COLO668 (cell line): ENCODE measurements at regions not wholly inside any gene's neighbourhood (a gene's known extent, or its start where the extent isn't known, plus 50 kb on each side); places are given as distances from the start of the nearest gene placed in this dataset.
"Not testable (repeated sequence)": the region's sequence is repeated elsewhere in the genome, so short reads cannot be mapped to it uniquely, and the experiment has no call there.

Experiments
- DNase-seq: peaks from one replicate; lab custom pipeline; 2025; ENCODE audit not compliant: unreplicated experiment; lab: John Stamatoyannopoulos, UW

DNA sequence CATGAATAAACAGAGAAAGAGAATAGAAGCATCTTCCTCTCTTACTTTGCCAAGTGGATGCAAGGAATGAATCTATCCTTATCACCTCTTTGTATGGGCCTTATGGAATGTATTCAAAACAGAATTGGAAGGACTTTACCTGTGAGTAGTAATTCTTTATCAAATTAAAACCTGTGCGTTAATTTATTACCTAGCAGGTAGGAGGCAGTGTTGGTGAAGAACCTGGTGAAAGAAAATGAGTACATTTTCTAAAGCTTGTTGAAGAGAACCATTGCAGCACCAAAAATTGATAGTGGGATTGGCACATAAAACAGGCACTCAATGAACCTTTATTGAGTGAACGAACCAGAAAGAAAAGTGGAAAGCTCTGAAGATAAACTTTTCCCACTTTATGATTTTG is 1302.1 kb upstream of the CELF4 start:
- no peak for DNase-seq

DNA sequence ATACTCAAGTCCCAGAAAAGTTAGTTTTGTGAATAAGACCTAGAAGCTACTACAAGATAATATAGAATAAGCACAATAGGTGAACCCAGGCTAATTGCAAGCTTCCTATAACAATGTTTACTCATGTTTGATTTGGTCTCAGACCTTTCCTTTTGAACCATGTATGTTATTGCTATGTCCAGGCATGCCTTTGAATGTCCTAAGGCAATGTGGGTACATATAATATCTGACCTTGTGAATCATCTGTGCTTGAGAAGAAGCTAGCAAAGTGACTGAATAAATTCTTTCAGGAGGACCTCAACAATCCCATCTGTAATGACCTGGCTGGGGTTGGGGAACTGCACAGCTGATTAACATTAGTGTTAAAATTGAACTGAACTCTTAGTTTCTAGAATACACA is 1285.9 kb upstream of the CELF4 start:
- DNase-seq: no peak

DNA sequence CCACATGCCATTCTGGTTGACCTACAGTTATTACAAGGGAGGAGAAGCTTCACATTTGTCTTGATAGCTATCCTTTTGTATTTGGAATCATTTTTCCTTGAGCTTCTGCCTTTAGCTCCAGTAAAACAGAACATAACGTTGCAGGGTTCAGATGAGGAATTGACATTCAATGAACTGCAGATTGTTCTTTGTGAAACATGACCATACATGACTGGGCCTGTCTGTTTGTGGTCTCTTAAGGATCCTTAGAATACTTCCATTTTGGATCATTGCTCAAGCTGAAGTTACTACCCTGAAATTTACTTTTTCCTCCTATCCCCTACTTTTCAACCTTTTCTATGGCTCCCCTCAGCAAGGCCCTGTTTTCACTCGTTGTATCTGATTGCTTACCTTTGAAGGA is 1281.7 kb upstream of the CELF4 start:
- DNase-seq: no peak

- DNase-seq: no peak
Observed at GRCh38 chr18:38843291-38843690, 1277.7 kb upstream of the CELF4 start.

- no peak for DNase-seq
Observed at GRCh38 chr18:38826247-38826646, 1260.6 kb upstream of the CELF4 start.

GRCh38 chr18:38811209-38811608 is 1245.6 kb upstream of the CELF4 start:
- no peak for DNase-seq

GRCh38 chr18:38810789-38811188 is 1245.2 kb upstream of the CELF4 start:
- no peak for DNase-seq

DNA sequence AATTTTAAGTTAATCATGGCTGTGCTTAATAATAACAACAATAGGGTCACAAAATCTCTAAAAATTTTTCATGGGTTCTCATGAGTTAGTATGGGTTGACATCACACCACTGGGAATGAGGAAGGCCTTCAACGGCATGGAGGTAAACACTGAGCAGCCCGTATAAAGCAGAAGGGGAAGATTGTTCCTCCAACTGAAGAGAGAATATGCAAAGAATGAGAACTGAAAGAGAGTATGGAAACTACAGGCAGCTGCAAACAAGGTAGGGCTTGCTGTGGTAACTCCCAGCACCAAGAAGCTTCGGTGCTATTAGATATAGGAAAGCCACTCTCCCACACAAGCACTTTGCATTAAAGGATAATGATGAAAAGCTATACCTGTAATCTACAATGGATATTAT is 1242.3 kb upstream of the CELF4 start:
- no peak for DNase-seq

GRCh38 chr18:38805256-38805655 is 1239.7 kb upstream of the CELF4 start:
- DNase-seq: no peak

GRCh38 chr18:38801640-38802039 is 1236.0 kb upstream of the CELF4 start:
- no peak for DNase-seq

GRCh38 chr18:38796762-38797161 is 1231.2 kb upstream of the CELF4 start:
- DNase-seq: no peak

DNA sequence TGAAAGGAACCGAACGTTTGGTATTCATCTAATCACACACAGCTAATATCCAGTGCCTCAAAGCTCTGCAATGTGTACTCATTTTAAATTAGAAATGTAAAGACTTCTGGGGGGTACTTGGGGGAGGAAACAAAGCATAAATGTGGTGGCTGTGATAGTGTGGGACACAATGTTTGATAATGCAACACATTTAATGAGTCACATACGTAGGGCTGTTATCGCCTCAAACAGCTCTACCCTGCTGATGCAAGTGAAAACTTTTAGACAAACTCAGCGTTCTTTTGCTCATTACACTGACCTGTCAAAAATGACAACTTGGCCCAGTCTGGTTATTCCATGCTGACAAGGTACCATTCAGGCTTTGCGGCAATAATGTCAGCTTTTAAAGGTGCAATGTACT is 1227.1 kb upstream of the CELF4 start:
- no peak for DNase-seq

DNA sequence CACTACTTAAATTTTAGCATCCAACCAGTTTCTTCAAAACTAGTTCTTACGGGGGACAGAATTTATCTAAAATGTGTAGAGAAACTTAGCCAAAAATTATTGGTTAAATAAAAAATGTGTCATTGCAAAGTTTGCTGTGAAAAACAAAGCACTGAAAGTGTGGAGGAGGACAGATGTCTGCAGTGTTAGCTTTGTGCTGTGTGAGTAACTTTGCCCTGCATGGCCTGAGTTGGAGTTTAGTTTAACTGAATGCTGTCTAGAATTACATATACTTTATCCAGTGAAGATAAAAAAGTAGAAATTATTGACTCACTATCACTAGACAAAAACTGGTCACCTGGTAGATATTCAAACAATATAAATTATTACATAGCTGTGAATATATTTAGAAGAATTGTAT is 1225.2 kb upstream of the CELF4 start:
- DNase-seq: no peak

DNA sequence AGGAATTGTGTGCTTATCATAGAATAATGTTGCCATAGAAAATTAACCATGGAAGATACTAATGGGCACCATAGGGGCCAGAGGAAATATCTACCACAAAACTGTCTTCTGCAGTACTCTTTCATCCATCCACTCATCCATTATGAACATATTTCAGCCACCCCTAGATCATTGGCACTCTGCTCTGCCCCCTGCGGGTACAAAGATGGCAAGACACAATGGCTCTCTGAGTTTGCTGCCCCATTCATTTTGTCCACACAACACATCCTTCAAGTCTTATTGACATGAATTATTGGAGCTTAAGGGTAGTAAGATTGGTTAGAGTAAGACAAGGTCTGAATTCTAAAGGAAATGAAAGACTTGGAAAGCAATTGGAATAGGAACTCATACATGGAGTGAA is 1224.7 kb upstream of the CELF4 start:
- DNase-seq: no peak

DNA sequence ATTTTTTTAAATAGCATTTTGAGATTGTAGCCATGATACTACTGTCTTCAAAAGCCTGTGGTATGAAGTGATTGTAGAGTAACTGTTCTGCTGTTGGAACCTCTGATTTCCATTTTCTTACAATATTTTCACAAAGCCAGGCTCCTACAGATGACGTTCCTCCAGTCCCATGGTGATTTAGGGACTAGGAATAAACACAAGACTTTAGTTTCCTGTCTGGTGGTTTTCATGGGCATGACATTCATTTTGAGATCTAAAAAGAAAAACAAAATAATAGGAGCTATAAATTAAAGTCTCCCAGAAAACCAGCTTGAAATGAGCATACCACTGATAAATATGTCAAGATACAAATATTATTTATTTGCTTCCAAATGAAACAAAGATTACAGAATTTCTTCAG is 1223.5 kb upstream of the CELF4 start:
- no peak for DNase-seq

- no peak for DNase-seq
Observed at GRCh38 chr18:38786906-38787305, 1221.3 kb upstream of the CELF4 start.

DNA sequence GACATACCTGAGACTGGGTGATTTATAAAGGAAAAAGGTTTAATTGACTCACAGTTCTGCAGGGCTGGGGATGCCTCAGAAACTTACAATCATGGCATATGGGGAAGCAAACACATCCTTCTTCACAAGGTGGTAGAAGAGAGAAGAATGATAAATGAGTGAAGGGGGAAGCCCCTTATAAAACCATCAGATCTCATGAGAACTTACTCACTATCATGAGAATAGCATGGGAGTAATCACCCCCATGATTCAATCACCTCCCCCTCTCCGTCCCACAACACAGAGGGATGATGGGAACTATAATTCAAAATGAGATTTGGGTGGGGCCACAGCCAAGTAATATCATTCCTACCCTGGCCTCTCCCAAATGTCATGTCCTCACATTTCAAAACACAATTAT is 1206.0 kb upstream of the CELF4 start:
- DNase-seq: not testable (repeated sequence)

DNA sequence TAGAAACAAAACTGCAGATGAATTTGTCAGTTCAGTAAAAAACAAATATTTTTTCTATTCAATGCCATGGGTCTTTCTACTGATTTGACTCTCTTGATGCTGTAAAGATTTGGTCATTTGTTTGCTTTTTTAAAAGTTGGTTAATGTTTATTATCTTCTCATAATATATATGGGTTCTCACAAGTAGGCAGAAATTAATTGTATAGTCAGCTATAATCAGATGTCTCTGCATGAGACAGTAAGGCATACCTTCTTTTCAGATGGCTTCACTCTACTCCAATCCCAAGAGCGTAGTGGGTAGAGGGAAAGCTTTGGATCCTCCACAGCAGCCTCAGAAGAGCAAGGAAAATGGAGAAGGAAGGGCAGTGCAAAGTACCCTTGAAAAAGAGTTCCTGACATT is 1202.9 kb upstream of the CELF4 start:
- DNase-seq: no peak

- no peak for DNase-seq
Observed at GRCh38 chr18:38759457-38759856, 1193.9 kb upstream of the CELF4 start.

- DNase-seq: no peak
Observed at GRCh38 chr18:38756436-38756835, 1190.8 kb upstream of the CELF4 start.

DNA sequence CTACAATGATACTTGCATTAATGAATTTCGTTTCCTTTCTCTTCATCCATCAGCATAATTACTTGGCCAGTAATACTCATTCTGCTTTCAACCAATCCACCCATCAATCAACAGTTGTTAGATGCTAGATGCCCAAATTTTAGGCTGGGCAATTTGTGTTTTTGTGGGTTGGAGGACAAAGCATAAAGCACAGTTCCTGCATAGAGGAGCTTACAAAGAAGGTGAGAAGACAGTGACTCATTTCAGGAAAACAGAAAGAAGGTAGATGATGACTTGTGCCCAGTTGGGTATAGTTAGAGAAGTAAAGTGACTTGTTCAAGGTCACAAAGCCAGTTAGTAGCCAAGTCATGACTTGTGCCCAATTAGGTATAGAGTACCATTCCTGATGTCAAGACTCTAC is 1186.8 kb upstream of the CELF4 start:
- no peak for DNase-seq

DNA sequence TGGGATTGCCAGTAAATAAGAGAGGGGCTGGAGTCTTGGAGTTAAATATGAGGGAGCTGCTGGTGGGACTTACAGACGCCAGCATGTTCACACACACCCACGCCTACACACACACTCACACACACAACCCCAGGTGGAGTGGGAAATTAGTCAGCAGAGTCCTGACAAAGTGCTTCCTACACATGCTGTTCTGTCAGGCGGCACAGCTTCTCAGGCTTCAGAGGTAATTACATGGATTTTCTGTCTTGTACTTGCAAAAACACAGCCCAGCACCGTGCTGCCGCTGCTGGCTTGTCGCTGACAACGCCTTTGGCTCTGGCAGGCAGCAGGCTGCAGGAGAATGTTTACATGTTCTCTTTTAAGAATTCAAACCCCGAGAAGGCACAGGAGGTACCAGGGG is 1186.3 kb upstream of the CELF4 start:
- DNase-seq: no peak

DNA sequence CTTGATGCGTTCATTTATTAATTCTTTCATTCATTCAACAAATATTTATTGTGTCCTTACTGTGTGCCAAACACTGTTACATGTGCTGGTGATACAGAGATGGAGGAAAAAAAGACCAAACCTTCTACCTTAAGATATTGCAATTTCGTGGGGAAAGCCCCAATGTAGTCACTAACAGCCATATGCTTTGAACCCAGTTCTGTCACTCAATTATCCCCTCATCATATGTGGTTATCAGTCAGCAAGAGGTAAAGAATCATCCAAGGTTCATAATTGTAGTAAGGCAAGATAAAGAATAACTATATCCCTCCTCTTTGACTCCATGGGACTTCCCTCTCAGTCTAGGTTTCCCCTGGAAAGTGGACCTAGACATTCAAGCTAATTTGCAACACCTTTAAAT is 1185.6 kb upstream of the CELF4 start:
- no peak for DNase-seq

DNA sequence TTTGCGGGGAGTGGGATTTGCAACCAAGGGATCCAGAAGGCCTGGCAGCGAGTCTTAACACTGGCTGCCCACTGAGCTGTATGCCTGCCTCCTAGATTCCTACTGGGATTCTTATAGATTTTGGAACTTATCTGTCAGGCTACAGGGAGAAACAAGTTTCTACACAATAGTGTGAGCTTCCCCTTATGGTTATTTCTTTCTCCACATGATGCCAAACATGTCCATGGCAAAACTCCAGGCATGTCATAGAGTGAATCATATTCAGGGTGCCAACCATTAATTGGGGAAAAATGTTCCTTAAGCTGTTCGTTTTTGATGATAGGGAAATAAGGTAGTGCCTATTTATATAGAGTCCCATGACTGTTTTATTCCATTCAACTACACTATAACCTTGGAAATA is 1185.2 kb upstream of the CELF4 start:
- no peak for DNase-seq
